ENCODE measurements at regions not wholly inside any gene's neighbourhood (a gene's known extent, or its start where the extent isn't known, plus 50 kb on each side); places are given as distances from the start of the nearest gene placed in this dataset.

GRCh38 chr12:43087195-43088091, 464.6 kb downstream of the ADAMTS20 start:
- intact Hi-C loops (cut with DNase I; ENCODE audit: low total_unique reads): no loop called here
- TF ChIP-seq CTCF (IDR thresholded peaks at IDR 0.05) (no peak), POLR2A (IDR thresholded peaks at IDR 0.05) (no peak)
- 87% methylated on average over 3 of the region's 3 CpGs for WGBS, 2 donors
- H3K4me3 ChIP-seq (ENCODE audit: low read depth, poor library complexity, severe bottlenecking): no peak overlapping the region
- DNase-seq (ENCODE audit: low spot score in 2 of 2): no peak

- no peak for DNase-seq (ENCODE audit: low spot score in 2 of 2)
- TF ChIP-seq CTCF (IDR thresholded peaks at IDR 0.05) (no peak), POLR2A (IDR thresholded peaks at IDR 0.05) (no peak)
- intact Hi-C loops (cut with DNase I; ENCODE audit: low total_unique reads): no loop called here
- H3K4me3 ChIP-seq (ENCODE audit: low read depth, poor library complexity, severe bottlenecking): no peak overlapping the region
These were observed 472.5 kb downstream of the ADAMTS20 start for GRCh38 chr12:43079476-43079875.

- no peak for DNase-seq (ENCODE audit: low spot score in 2 of 2)
- 51 to 55% methylated on average over 3 of the region's 3 CpGs for WGBS, 2 donors
- intact Hi-C loops (cut with DNase I; ENCODE audit: low total_unique reads): no loop called here
- H3K4me3 ChIP-seq (ENCODE audit: low read depth, poor library complexity, severe bottlenecking): no peak overlapping the region
- TF ChIP-seq POLR2A (IDR thresholded peaks at IDR 0.05): no peak
- TF ChIP-seq CTCF (IDR thresholded peaks at IDR 0.05): no peak
These were observed 473.0 kb downstream of the ADAMTS20 start for GRCh38 chr12:43078976-43079375.

GRCh38 chr12:43072431-43072830, 479.6 kb downstream of the ADAMTS20 start:
- intact Hi-C loops (cut with DNase I; ENCODE audit: low total_unique reads): no loop called here
- DNase-seq (ENCODE audit: low spot score in 2 of 2): no peak
- no peak for TF ChIP-seq CTCF (IDR thresholded peaks at IDR 0.05)
- TF ChIP-seq POLR2A (IDR thresholded peaks at IDR 0.05): no peak
- 89 to 91% methylated on average over 1 of the region's 1 CpG for WGBS, 2 donors
- no peak overlapping the region for H3K4me3 ChIP-seq (ENCODE audit: low read depth, poor library complexity, severe bottlenecking)

GRCh38 chr12:43069768-43070221, 480.2 kb upstream of the PRICKLE1 start:
- no peak overlapping the region for H3K4me3 ChIP-seq (ENCODE audit: low read depth, poor library complexity, severe bottlenecking)
- peak in 1 of 2 donors; percentile 48 for DNase-seq (ENCODE audit: low spot score in 2 of 2)
- no peak for TF ChIP-seq CTCF (IDR thresholded peaks at IDR 0.05)
- no peak for TF ChIP-seq POLR2A (IDR thresholded peaks at IDR 0.05)
- 63 to 72% methylated on average over 5 of the region's 5 CpGs for WGBS, 2 donors
- intact Hi-C loops (cut with DNase I; ENCODE audit: low total_unique reads): no loop called here
